Parathyroid adenoma (tissue), 2 donors: ENCODE measurements at regions not wholly inside any gene's neighbourhood (a gene's known extent, or its start where the extent isn't known, plus 50 kb on each side); places are given as distances from the start of the nearest gene placed in this dataset.

Experiments used
- H2AFZ ChIP-seq: fragments of 300-600 bp; sonication (generic); one replicate; pipeline ENCODE4 v1.7.0; 2017; ENCODE audit warnings: antibody characterized with exemption, mild to moderate bottlenecking
- H3K27ac ChIP-seq: fragments of 300-600 bp; sonication (generic); one replicate; pipeline ENCODE4 v1.7.0; 2017
- H3K27me3 ChIP-seq: fragments of 300-600 bp; sonication (generic); one replicate; pipeline ENCODE4 v1.7.0; 2017; ENCODE audit warnings: low read length; ENCODE audit not compliant: control insufficient read depth, insufficient read depth
- H3K36me3 ChIP-seq: fragments of 300-600 bp; sonication (generic); one replicate; pipeline ENCODE4 v1.7.0; 2017; ENCODE audit warnings: low read length; ENCODE audit not compliant: control insufficient read depth, insufficient read depth
- H3K4me1 ChIP-seq: fragments of 300-600 bp; sonication (generic); one replicate; pipeline ENCODE4 v1.7.0; 2017; ENCODE audit warnings: control low read depth
- H3K4me2 ChIP-seq: fragments of 300-600 bp; sonication (generic); one replicate; pipeline ENCODE4 v1.7.0; 2017; ENCODE audit warnings: low read length
- H3K4me3 ChIP-seq: fragments of 300-600 bp; sonication (generic); one replicate; pipeline ENCODE4 v1.7.0; 2017; ENCODE audit warnings: low read depth, low read length
- H3K79me2 ChIP-seq: fragments of 300-600 bp; sonication (generic); one replicate; pipeline ENCODE4 v1.7.0; 2017; ENCODE audit warnings: control low read depth
- H3K9ac ChIP-seq: fragments of 300-600 bp; sonication (generic); one replicate; pipeline ENCODE4 v1.7.0; 2017; ENCODE audit warnings: mild to moderate bottlenecking
- H3K9me3 ChIP-seq: fragments of 300-600 bp; sonication (generic); one replicate; pipeline ENCODE4 v1.7.0; 2017; ENCODE audit warnings: low read length; ENCODE audit not compliant: control insufficient read depth
- TF ChIP-seq, protein P1 (sequence below): fragments of 300-600 bp; sonication (generic); IDR thresholded peaks from one replicate; pipeline ENCODE4 v1.7.0; 2017; ENCODE audit warnings: antibody characterized with exemption, mild to moderate bottlenecking
- donor health status: primary hyperparathyroidism.

DNA sequence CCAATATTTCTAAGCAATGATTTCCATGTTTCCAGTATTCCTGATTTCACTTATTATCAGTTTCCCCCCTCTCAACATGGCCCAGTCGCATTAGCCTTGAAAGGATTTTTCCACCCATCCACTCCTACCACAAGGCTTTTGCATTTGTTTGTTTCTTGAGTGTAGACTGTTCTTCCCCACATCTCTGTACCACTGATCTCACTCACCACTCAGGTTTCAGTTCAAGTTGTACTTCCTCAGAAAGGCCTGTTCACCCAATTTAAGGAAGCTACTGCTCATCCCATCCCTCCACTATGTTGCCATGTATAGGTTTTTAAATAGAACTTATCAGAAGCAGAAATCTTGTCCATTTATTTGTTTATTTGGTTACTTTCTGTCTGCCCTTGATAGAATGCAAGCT, 472.3 kb downstream of the FAM181B start:
- Histone ChIP-seq H3K36me3 (no peaks in the 10 kb centered on the region), H3K4me1 (no peaks in the 10 kb centered on the region), H3K9ac (no peak overlapping the region), H3K79me2 (no peaks in the 10 kb centered on the region), H3K4me3 (no peak overlapping the region), H2AFZ (no peak overlapping the region), H3K4me2 (no peak overlapping the region), H3K27me3 (no peaks in the 10 kb centered on the region), H3K9me3 (no peaks in the 10 kb centered on the region), H3K27ac (no peak overlapping the region)
- TF ChIP-seq, protein P1, sequence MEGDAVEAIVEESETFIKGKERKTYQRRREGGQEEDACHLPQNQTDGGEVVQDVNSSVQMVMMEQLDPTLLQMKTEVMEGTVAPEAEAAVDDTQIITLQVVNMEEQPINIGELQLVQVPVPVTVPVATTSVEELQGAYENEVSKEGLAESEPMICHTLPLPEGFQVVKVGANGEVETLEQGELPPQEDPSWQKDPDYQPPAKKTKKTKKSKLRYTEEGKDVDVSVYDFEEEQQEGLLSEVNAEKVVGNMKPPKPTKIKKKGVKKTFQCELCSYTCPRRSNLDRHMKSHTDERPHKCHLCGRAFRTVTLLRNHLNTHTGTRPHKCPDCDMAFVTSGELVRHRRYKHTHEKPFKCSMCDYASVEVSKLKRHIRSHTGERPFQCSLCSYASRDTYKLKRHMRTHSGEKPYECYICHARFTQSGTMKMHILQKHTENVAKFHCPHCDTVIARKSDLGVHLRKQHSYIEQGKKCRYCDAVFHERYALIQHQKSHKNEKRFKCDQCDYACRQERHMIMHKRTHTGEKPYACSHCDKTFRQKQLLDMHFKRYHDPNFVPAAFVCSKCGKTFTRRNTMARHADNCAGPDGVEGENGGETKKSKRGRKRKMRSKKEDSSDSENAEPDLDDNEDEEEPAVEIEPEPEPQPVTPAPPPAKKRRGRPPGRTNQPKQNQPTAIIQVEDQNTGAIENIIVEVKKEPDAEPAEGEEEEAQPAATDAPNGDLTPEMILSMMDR: no peak

DNA sequence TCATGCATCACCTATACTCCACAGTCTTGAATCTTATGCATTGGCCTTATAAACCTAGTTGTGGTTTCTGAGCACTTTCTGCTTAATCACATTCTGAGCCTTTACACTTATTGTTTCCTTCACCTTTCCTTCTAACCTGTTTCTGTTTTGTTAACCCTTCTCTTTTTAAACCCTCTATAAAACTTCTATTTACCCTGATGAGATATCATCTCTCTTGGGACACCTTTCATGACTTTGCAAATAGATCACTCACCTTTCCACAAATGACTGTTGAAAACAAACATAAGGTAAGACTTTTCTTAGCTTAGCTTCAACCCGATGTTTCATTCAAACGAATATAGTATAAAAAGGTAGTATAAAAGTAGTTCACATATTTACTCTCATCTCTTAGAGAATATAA, 483.6 kb downstream of the FAM181B start:
- Histone ChIP-seq H3K27me3 (no peaks in the 10 kb centered on the region), H3K9me3 (no peaks in the 10 kb centered on the region), H3K4me3 (no peak overlapping the region), H3K4me2 (no peak overlapping the region), H3K79me2 (no peaks in the 10 kb centered on the region), H3K4me1 (no peaks in the 10 kb centered on the region), H3K36me3 (no peaks in the 10 kb centered on the region), H2AFZ (no peak overlapping the region), H3K27ac (no peak overlapping the region), H3K9ac (no peak overlapping the region)
- TF ChIP-seq, protein P1: no peak

DNA sequence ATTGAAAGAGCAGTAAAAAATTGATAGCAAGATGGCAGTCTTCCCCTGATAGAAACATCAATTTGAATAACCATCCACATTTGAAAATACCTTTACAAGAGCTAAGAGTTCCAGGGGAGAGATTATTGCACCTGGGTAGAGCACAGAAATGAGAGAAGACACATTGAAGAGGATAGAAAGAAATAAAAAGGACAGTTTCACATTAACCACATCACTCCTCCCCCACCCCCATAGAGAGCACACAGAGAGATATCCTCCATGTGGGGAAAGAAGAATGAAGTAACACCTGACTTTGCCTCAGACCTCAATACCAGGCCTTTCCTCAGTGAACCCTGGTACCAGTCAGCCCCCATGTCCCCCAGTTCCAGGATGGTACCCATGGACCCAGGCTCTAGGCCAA, 486.7 kb downstream of the FAM181B start:
- no peaks in the 10 kb centered on the region for H3K36me3 ChIP-seq
- H3K27ac ChIP-seq: no peak overlapping the region
- H3K79me2 ChIP-seq: no peaks in the 10 kb centered on the region
- H3K9me3 ChIP-seq: no peaks in the 10 kb centered on the region
- H3K4me3 ChIP-seq: no peak overlapping the region
- no peaks in the 10 kb centered on the region for H3K27me3 ChIP-seq
- H3K4me1 ChIP-seq: no peaks in the 10 kb centered on the region
- H3K9ac ChIP-seq: no peak overlapping the region
- TF ChIP-seq, protein P1: no peak
- no peak overlapping the region for H3K4me2 ChIP-seq
- H2AFZ ChIP-seq: no peak overlapping the region

DNA sequence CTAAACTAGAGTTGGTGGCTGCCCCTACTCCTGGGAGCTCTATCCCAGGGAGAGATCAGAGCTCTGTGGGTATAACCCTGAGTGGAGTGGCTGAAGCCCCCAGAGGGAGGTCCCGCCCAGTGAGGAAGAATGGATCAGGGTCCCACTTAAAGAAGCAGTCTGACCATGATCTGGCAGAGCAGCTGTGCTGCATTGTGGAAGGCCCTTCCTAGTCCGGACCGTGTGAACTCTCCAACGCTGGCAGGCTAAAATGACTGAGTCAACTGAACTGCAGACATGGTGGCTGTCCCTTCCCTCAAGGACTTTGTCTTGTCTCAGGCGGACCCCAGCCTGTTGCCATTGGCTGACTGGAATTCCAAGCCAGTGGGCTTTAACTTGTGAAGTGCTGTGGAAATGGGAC, 494.2 kb downstream of the FAM181B start:
- no peaks in the 10 kb centered on the region for H3K27me3 ChIP-seq
- H3K4me2 ChIP-seq: no peak overlapping the region
- H3K4me3 ChIP-seq: no peak overlapping the region
- no peak overlapping the region for H3K9ac ChIP-seq
- H3K9me3 ChIP-seq: no peaks in the 10 kb centered on the region
- H2AFZ ChIP-seq: no peak overlapping the region
- TF ChIP-seq, protein P1: no peak
- no peaks in the 10 kb centered on the region for H3K36me3 ChIP-seq
- no peaks in the 10 kb centered on the region for H3K4me1 ChIP-seq
- H3K27ac ChIP-seq: no peak overlapping the region
- H3K79me2 ChIP-seq: no peaks in the 10 kb centered on the region

DNA sequence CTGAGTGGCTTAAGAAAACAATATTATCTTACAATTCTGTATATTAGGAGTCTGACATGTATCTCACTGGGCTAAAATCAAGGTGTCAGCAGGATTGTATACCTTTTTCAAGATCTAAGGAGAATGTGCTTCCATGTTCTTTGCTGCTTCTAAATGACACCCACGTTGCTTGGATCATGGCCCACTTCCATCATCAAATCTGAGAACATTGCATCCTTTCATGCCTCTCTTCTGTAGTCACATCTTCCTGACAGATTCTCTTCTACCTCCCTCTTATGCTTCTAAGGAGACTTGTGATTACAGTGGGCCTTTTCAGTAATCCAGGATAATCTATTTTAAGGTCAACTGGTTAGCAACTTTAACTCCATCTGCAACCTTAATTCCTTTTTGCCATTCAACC, 499.4 kb downstream of the FAM181B start:
- Histone ChIP-seq H2AFZ (no peak overlapping the region), H3K9me3 (no peaks in the 10 kb centered on the region), H3K27ac (no peak overlapping the region), H3K4me2 (no peak overlapping the region), H3K4me3 (no peak overlapping the region), H3K27me3 (no peaks in the 10 kb centered on the region), H3K4me1 (no peaks in the 10 kb centered on the region), H3K79me2 (no peaks in the 10 kb centered on the region), H3K36me3 (no peaks in the 10 kb centered on the region), H3K9ac (no peak overlapping the region)
- TF ChIP-seq, protein P1: no peak
